Thyroid gland (tissue), 4 donors: ENCODE measurements at regions not wholly inside any gene's neighbourhood (a gene's known extent, or its start where the extent isn't known, plus 50 kb on each side); places are given as distances from the start of the nearest gene placed in this dataset.
"Not testable (repeated sequence)": the region's sequence is repeated elsewhere in the genome, so short reads cannot be mapped to it uniquely, and the experiment has no call there.

Source experiments
- DNase-seq, 2 donors: peaks; one replicate each; pipeline ENCODE4 v3.0.0-alpha.2; 2019
- H3K27ac ChIP-seq, 3 donors: fragments of 200-600 bp; sonication (generic); 1 replicate in 2 of 3; 2 replicates in 1 of 3; pipeline ENCODE4 v1.5.1; 2016 to 2019; ENCODE audit warnings: mild to moderate bottlenecking in 1 of 3, moderate library complexity in 1 of 3
- H3K27me3 ChIP-seq: fragments of 200-600 bp; sonication (generic); one replicate; pipeline ENCODE4 v1.5.1; 2019
- H3K36me3 ChIP-seq, 2 donors: fragments of 200-600 bp; sonication (generic); one replicate each; pipeline ENCODE4 v1.5.1; 2016 to 2019
- H3K4me1 ChIP-seq, 2 donors: fragments of 200-600 bp; sonication (generic); one replicate each; pipeline ENCODE4 v1.5.1; 2017 to 2019
- H3K4me3 ChIP-seq, 3 donors: fragments of 200-600 bp; sonication (generic); replicated peaks in 1 of 3; 1 replicate in 2 of 3; 2 replicates in 1 of 3; pipeline ENCODE4 v1.5.1; 2016; ENCODE audit warnings: mild to moderate bottlenecking in 1 of 3
- H3K9me3 ChIP-seq: fragments of 200-600 bp; sonication (generic); one replicate; pipeline ENCODE4 v1.5.1; 2017
- CTCF ChIP-seq, 6 experiments: fragments of 200-600 bp in 3 of 6; fragments of 450-650 bp in 3 of 6; sonication (generic) in 3 of 6; IDR thresholded peaks; one replicate each; pipeline ENCODE4 v1.5.1; 2016 to 2019; ENCODE audit warnings: antibody characterized with exemption in 6 of 6, mild to moderate bottlenecking in 2 of 6, inconsistent platforms in 1 of 6, moderate library complexity in 1 of 6
- POLR2A ChIP-seq, 2 donors: fragments of 450-650 bp; IDR thresholded peaks; one replicate each; pipeline ENCODE4 v1.6.1; 2017; ENCODE audit warnings: antibody characterized with exemption in 2 of 2, mild to moderate bottlenecking in 2 of 2, moderate library complexity in 1 of 2
- WGBS, 2 donors: methylation state at CpG; one replicate each; pipeline ENCODE4 v1.1.5; 2017; 5-methylcytosine and 5-hydroxymethylcytosine counted together
- intact Hi-C: fragments of 100-400 bp; cut with DNase I; formaldehyde crosslinking; loops from one replicate; pipeline ENCODE4 v1.15.1; 2023

DNA sequence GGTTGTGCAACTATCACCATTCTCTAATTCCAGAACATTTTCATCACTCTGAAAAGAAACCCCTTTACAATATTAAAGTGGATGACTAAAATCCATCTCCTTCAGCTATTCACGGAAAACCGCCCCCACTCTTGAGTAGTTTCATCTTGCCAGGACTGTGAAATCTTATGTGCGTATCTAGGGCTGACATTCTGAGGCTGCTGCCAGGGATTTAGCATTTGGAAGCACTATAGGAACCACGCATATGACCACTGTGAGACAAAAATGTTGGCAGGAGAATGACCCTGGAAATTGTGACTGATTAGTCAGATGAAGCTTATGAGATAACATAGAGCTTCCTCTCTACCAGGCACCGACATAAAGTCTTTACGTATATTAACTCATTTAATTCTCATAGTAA, 305.2 kb upstream of the PDE3A start:
- Histone ChIP-seq H3K4me3 (no peak overlapping the region), H3K4me1 (no peaks in the 10 kb centered on the region), H3K9me3 (no peaks in the 10 kb centered on the region), H3K27ac (no peak overlapping the region), H3K27me3 (no peaks in the 10 kb centered on the region), H3K36me3 (no peaks in the 10 kb centered on the region)
- intact Hi-C loops = no loop called here
- no peak for TF ChIP-seq CTCF (IDR thresholded peaks at IDR 0.05)
- no peak for TF ChIP-seq POLR2A (IDR thresholded peaks at IDR 0.05)
- 82% methylated on average over 6 of the region's 6 CpGs for WGBS, 2 donors
- no peak for DNase-seq

GRCh38 chr12:20077618-20078017, 290.7 kb upstream of the PDE3A start:
- no peak overlapping the region for H3K27ac ChIP-seq
- WGBS, 2 donors = 69 to 81% methylated on average over 3 of the region's 3 CpGs
- intact Hi-C loops = no loop called here

GRCh38 chr12:20089077-20089476, 279.3 kb upstream of the PDE3A start:
- DNase-seq = no peak
- Histone ChIP-seq H3K36me3 (no peaks in the 10 kb centered on the region), H3K4me3 (no peak overlapping the region), H3K27ac (no peak overlapping the region), H3K4me1 (no peaks in the 10 kb centered on the region), H3K27me3 (no peaks in the 10 kb centered on the region), H3K9me3 (no peaks in the 10 kb centered on the region)
- intact Hi-C loops = no loop called here
- TF ChIP-seq CTCF (IDR thresholded peaks at IDR 0.05) (no peak), POLR2A (IDR thresholded peaks at IDR 0.05) (no peak)
- WGBS, 2 donors = 87 to 93% methylated on average over 6 of the region's 6 CpGs

More at GRCh38 chr12:20077618-20078017, 290.7 kb upstream of the PDE3A start:
- Histone ChIP-seq H3K27me3 (no peaks in the 10 kb centered on the region), H3K4me1 (no peaks in the 10 kb centered on the region), H3K36me3 (no peaks in the 10 kb centered on the region), H3K9me3 (no peaks in the 10 kb centered on the region), H3K4me3 (no peak overlapping the region)
- DNase-seq = no peak
- TF ChIP-seq CTCF (IDR thresholded peaks at IDR 0.05) = no peak
- no peak for TF ChIP-seq POLR2A (IDR thresholded peaks at IDR 0.05)

DNA sequence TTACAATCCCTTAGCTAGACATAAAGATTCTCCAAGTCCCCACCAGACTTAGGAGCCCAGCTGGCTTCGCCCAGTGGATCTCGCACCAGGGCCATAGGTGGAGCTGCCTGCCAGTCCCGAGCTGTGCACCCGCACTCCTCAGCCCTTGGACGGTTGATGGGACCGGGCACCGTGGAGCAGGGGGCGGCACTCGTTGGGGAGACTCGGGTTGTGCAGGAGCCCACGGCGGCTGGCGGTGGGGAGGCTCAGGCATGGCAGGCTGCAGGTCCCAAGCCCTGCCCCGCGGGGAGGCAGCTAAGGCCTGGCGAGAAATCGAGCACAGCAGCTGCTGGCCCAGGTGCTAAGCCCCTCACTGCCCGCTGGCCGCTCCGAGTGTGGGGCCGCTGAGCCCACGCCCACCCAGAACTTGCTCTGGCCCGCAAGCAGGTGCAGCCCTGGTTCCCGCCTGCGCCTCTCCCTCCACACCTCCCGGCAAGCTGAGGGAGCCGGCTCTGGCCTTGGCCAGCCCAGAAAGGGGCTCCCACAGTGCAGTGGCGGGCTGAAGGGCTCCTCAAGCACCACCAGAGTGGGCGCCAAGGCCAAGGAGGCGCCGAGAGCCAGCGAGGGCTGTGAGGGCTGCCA, 275.0 kb upstream of the PDE3A start:
- WGBS, 2 donors = 93 to 95% methylated on average over 5 to 31 of the region's 32 CpGs
- H3K4me3 ChIP-seq, intact Hi-C loops, H3K27ac ChIP-seq, H3K36me3 ChIP-seq, H3K27me3 ChIP-seq, H3K4me1 ChIP-seq, DNase-seq, H3K9me3 ChIP-seq: not testable (repeated sequence)

DNA sequence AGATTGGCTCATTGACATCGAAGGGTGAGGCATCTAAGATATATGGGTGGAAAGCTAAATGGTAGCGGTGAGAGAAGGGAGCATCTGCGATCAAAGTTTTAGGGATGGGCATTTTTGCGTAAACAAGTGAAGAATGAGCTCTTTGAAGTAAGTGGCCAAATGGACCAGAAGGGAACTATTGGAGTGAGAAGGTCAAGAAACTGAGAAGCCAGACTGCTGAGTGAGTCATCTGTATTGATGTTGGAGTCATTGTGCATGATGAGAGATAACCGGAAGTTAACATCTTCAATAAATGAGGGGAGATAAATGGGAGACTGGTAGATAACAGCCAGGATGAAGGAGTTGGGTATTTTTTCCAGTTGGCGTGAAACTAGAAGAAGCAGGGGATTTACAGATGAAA, 271.9 kb upstream of the PDE3A start:
- intact Hi-C loops = no loop called here
- Histone ChIP-seq H3K4me3 (no peak overlapping the region), H3K36me3 (no peaks in the 10 kb centered on the region), H3K27me3 (no peaks in the 10 kb centered on the region), H3K9me3 (no peaks in the 10 kb centered on the region), H3K27ac (no peak overlapping the region), H3K4me1 (peaks cover 5 to 14% of the 10 kb centered on the region in 2 donors)
- 87 to 89% methylated on average over 6 of the region's 6 CpGs for WGBS, 2 donors
- DNase-seq = no peak
- TF ChIP-seq POLR2A (IDR thresholded peaks at IDR 0.05) = no peak
- no peak for TF ChIP-seq CTCF (IDR thresholded peaks at IDR 0.05)
